ENCODE measurements at regions not wholly inside any gene's neighbourhood (a gene's known extent, or its start where the extent isn't known, plus 50 kb on each side); places are given as distances from the start of the nearest gene placed in this dataset.
A peak's percentile ranks its signal among the peaks of the same experiment; 100 is the strongest.
"Not testable (repeated sequence)": the region's sequence is repeated elsewhere in the genome, so short reads cannot be mapped to it uniquely, and the experiment has no call there.

DNA sequence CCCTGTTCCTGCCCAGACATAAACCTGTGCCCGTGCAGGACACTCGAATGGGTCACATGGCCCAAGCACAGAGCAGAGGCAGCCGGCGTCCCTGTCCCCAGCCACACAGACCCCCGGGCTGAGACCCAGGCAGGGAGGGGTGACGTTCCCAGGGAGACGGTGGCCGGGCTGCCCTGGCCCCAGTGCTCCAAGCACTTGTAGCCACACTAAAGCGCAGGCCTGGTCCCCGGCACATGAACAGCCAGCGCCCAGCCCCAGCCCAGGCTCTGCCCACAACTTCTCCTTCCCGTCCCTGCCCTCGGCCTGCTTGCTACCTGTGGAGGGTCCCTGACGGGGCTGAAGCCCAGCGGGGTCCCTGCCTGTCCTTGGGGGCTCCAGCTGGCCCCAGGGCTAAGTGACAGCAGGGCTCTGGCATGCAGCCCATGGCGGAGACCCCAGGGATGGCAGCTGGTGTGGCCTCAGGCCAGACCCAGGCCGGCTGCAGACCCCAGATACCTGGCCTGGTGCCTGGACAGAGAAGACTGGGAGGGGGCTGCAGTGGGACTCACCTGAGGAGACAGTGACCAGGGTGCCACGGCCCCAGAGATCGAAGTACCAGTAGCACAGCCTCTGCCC is 338.4 kb downstream of the TMEM121 start:
- DNase-seq: no peak

DNA sequence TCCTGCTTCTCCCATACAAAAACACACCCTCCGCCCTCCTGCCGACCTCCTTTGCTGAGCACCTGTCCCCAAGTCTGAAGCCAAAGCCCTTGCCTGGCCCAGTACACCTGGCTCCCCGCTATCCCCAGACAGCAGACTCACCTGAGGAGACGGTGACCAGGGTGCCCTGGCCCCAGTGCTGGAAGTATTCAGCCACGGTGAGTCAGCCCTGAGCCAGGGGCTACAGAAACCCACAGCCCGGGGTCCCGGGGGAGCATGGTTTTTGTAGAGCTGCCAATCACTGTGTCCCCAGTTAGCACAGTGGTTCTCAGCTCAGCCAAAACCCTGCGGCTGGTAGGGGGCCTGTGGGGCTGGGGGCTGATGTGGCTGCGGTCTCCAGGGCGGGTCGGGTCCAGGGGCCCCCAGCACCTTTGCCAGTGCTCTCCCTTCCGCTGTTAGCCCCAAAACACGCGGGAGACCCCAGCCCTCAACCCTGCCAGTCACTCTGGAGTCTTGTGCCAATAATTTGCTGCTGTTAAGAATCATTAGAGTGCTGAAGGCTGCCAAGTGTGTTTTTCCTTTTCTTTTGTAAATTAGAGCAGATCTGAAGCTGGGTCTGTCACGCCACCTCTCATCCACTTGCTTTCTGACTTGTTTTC is 339.0 kb downstream of the TMEM121 start:
- DNase-seq: no peak

DNA sequence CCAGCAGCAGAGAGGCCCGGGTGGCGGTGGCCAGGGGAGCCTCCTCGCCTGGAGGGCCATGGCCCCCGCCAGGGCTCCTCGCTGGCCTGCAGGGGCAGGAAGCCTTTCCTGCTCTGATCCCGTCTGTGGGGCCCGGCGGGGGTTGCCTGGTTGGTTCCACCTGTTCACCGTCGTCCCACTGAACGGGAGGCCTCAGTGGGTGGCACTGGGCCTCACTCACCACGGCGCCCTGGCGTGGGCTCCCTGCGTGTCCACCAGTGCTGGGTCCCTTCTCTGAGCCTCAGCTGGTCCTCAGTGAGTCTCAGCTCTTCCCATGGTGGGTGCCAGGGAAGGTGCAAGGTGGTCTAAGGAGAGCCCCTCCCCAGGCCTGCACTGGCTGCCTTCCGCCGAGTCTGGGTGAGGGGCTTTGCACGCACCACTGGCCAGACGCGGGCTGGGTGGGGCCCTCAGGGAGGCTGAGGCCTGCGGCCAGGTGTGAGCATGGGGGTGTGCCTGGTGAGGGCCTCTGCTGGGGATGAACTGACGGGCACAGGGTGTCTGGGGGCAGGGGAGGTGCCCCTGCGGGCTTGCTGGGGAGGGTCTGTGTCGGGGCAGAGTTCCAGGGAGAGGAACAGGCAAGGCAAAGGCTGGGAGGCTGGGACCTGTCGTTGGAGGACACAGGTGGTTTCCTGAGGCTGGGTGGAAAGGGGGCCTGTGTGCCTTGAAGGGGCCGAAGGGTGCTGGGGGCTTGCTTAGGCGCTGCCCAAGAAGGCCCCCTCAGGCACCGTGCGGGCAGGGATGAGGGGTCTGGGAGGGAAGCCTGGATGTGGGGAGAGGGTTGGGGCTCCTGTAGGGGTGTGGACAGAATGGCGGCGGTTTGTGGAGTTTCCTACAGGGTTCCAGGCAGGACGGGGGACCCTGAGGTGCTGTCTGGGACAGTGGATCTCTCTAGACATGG is 339.8 kb downstream of the TMEM121 start:
- no peak for DNase-seq

DNA sequence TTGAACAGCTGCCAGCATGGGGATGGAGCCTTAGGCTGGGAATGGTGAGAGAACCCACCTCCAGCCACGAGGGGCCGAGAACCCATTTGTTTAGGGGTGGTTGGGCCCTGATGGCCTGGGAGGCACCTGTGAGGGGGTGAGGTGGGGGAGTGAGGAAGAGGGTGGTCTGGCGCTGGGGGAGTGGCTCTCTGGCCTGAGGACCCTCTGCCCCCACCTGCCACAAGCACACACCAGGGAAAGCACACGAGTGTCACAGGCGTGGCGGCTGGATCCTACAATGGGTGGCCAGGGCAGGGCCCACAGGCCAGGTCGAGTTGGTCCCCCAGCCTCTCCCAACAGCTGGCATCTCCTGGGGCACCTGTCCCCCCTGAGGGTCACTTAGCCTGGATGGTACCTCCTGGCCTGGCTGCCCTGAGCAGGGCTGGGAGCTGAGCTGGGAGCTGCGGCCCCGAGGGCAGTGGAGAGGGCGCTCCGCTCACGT is 340.5 kb downstream of the TMEM121 start:
- no peak for DNase-seq

DNA sequence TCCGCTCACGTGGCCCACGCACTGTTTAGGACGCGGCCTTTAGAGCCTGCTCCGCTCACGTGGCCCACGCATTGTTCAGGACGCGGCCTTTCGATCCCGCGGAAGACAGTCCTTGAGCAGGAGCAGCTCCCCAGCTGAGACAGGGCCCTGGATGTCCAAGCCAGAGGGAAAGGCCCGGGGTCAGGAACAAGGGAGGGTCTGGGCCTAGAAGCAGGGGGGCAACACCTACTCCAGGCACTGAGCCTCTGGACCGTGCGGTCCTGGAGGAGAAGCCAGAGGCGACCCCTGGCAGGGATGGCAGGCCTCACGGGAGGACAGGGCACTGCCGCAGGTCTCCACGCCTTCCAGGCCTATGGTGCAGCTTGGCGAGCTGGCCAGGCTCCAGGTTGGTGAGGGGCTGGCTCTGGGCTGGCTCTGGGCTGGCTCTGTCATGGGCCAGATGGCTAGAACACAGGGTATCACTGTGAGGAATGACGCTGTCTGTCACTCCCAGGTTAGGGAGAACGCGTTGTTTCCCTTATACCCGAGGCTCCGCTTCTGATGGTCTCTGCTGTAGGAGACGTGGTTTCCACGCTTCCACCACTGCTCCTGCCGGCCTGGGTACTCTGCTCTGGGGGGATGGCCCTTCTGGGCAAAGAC is 341.7 kb downstream of the TMEM121 start:
- no peak for DNase-seq

DNA sequence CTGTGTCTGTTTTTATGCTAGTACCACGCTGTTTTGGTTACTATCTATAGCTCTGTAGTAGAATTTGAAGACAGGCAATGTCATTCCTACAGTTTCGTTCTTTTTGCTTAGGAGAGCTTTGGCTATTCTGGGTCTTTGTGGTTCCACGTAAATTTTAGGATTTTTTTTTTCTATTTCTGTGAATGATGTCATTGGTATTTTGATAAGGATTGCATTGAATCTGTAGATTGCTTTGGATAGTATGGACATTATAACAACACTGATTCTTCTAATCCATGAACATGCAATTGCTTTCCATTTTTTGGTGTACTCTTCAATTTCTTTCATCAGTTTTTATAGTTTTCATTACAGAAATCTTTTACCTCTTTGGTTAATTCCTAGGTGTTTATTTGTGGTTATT is 345.2 kb downstream of the TMEM121 start:
- no peak for DNase-seq

DNA sequence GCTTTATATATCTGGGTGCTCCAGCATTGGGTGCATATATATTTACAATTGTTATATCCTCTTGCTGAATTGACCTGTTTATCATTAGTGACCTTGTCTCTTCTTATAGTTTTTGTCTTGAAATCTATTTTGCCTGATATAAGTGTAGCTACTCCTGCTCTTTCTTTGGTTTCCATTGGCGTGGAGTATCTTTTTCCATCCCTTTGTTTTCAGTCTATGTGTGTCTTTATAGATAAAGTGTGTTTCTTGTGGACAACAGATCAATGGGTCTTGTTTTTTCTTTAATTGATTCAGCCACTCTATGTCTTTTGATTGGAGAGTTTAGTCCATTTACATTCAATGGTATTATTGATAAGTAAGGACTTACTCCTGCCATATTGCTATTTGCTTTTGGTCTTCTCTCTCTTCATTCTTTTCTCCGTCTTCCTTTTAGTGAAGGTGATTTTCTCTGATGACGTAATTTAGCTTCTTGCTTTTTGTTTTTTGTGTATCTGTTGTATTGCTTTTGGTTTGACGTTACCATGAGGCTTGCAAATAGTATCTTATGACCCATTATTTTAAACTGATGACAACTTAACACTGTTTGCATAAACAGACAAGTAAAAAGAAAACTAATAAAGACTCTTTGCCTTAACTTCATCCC is 347.6 kb downstream of the TMEM121 start:
- no peak for DNase-seq

DNA sequence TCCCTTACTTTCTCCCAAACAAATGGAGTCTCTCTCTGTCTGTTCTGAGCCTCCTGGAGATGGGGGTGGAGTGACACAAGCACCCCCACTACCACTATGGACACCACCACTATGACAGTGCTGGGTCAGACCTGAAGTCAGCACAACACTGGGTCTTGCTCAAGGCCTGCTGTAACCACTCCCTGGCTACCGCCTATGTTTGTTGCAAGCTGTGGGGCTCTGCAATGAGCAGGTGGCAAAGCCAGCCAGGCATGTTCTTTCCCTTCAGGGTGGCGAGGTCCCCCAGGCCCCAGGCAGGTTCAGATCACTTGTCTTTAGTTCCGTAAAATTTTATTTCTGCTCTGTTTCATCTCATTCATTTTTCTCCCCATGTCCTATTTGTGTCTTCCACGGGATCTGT is 349.8 kb downstream of the TMEM121 start:
- no peak for DNase-seq

DNA sequence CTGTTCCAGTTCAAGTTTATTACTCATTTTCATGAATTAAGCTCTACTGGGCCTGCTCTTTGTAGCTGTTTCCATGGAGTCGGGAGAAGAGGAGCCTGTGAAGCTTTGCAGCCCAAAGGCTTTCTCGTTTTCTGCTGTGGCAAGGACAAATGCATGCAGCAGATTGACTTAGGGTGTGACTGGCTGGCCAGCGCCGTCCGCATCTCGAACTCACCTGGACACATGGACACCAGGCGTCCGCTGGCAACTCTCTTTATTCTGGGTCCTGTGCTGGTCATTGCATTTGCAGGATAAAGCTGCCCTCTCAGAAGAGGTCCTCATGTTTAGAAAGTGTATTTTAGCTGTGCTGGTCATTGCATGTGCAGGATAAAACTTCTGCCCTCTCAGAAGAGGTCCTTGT is 350.4 kb downstream of the TMEM121 start:
- no peak for DNase-seq

DNA sequence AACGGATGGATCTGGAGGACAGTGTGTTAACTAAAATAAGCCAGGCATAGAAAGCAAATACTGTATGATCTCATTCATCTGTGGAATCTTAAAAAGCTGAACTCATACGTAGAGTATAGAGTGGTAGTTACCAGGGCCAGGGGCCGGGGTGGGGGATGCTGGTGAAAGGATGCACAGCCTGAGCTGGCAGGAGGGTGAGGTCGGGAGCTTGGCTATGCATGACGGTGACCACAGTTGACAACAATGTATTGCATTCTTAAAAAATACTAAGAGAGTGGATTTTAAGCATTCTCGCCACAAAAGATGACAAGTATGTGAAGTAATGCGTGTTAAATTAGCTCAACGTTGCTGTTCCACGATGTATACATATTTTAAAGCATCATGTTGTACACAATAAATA is 351.3 kb downstream of the TMEM121 start:
- DNase-seq: no peak

DNA sequence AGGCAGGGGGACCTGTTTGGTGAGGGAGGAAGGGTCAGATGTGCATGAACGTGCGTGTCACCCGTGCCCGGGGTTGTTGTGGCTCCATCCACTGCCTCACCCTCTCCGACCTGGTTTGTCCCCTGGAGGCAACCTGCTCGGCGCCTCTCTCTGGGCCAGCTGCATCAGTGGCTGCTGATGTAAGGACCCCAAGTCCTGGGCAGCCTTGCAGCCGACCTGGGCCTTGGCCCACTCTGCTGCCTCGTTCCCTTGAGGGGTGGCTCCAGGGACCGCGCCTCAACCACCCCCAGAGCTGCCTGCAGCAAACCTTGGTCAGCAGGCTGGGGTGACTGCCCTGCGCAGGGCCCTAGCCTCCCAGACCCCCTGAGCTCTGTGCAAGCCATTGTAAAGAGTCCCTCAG is 351.7 kb downstream of the TMEM121 start:
- DNase-seq: peak; percentile 5

DNA sequence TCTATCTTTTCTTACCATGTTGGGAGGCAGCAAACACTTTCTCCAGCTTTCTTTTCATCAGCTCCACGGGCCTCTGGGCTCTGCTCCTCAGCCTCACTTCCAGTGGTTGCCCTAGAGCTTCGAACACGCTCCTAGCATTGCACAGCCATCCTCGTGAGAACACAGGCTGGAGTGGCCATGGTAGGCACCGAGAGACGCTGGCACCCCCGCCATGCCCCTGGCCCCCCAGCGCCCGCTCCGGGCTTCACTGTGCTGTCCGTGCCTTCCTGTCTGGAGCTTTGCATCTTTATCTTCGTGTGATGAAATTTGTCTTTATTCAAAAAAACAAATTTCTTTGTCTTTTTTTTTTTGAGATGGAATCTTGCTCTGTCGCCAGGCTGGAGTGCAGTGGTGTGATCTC is 352.2 kb downstream of the TMEM121 start:
- DNase-seq: peak; percentile 1

DNA sequence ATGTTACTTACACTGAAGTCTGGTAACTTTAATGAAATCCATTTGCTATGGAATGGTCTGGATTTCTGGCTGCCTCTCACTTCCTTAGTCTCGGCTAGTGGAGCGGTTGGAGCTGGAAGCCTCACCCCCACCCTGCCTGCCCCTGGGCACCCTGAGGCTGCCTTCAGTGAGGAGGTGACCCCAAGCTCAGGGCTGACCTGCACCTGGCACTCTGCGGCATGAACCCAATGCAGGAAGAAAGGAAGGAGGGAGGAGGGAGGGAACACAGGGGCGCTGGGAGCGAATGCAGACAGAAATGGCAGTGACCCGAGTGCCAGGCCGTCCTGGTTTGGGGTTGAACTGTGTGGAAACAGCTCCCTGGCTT is 353.1 kb downstream of the TMEM121 start:
- DNase-seq: peak; percentile 15

DNA sequence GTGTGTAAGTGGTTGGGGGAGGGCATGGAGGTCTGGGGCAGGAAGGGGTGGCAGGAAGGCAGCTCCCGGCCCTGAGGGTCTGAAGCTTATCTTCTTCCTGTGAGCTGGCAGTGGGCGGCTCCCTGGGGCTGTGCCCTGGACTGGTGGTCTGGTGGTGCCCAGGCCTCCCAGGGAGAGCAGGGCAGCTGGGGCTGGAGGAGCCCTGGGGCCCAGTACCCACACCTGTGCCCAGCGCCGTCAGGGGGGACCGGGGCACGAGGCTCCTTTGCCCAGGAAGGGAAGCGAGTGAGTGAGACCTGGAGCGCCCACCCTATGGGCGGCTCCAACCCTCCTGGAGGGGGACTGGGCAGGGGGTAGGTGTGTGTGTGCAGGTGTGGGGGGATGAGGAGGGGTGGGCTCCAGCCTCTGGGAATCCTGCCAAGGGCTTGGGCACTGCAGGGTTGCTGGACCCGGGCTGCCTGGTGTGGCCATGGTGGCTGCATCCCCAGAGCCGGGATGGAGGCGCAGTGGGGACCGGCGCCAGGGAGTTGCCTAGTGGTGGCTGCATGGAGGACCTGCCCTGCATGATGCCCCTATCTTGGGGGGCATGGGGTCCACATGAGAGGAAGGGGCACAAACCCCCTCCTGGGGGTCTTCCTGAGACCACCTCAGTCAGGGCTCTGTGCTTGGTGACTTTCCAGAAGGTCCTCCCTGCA is 353.6 kb downstream of the TMEM121 start:
- peak; percentile 6 for DNase-seq

DNA sequence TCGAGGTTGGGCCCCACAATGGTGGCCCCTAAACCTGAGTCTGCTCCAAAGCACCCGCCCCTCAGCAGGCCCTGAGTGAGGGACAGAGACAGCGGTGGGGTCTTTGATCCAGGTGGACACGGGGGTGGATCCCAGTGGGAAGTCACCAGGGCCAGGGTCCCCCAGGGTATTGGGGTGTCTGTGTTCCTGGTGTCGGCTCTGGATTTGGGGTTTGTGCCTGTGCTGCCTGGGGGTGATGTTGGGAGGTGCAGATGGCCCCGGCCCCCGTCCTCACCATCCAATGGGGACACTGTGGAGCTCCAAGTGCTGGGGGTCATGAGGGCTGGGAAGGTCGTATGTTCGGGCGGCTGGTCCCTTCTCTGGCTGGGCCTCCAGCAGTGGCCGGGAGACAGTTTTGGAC is 354.2 kb downstream of the TMEM121 start:
- DNase-seq: no peak

DNA sequence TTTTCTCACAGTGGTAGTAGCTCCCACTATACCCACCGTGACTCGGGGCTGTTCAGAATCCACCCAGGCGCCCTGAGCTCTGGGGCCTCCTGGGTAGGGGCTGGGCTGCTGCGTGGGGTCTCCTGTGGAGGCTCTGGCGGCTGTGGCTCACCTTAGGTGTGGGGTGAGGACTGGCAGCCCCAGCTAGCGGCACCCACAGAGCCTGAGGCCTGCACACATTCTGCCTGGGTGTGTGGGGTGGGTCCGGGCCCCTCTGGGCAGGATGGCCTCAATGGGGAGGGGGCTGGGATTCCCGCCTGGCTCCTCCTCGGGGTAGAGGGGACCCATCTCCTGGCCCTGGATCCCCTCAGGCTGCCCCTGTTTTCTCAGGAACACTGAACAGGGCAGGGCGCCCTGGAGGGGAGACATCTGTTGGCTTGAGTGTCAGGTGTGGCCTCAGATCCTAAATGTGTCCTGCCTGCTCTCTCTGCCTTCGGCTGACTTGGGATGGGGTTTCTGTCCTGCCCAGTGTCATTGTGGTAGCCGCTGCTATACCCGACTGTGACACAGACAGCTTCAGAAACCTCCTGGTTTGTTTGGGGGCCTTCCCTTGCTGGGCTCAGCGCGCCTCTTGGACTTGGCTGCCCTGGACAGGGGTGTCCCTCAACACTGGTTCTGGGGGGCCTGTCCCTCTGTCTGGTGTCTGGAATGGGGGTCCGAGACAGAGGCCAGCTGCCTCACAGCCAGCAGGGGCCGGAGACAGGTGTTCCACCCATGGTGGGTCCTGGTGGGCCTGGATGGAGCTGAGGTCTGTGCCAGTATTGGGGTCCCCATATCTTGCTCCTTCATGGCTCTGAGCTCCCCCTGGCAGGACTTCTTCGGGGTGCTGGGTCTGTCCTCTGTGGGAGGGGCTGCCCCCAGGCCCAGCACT is 354.9 kb downstream of the TMEM121 start:
- no peak for DNase-seq

DNA sequence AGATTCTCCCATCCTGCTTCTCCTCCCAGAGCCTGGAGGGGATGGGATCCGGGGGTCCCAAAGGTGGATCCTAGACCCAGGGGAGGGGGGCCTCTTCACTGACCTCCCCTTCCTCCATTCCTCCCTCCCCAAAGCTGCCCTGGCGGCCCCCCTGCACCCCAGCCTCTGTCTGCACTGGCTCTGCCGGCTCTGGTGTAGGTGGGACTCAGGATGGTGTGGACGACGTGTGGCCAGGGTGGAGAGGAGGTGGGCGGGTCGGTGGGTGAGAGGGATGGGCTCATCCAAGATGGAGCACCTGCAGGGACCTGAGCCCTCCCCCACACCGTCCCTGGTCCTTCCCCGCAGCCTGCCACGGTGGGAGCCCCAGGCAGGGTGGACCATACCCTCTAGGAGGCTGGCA is 355.6 kb downstream of the TMEM121 start:
- not testable (repeated sequence) for DNase-seq

DNA sequence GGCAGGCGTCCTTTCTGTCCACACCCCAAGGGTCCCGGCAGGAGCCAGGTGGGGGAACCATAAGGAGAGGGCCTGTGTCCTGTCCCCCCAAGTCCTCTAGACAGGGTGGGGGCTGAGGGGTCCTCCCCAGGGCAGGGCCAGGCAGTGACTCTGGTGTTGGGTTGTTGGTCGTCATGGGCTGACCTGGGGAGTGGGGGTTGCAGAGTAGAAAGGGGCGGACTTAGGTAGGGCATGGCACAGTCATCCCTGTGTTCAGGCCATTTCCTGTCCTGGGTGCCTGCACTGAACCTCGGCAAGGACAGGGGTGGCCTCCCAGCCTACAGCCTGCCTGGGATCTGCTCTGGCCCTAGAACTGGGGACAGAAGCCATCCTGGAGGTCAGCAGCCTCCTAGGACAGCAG is 356.2 kb downstream of the TMEM121 start:
- no peak for DNase-seq

DNA sequence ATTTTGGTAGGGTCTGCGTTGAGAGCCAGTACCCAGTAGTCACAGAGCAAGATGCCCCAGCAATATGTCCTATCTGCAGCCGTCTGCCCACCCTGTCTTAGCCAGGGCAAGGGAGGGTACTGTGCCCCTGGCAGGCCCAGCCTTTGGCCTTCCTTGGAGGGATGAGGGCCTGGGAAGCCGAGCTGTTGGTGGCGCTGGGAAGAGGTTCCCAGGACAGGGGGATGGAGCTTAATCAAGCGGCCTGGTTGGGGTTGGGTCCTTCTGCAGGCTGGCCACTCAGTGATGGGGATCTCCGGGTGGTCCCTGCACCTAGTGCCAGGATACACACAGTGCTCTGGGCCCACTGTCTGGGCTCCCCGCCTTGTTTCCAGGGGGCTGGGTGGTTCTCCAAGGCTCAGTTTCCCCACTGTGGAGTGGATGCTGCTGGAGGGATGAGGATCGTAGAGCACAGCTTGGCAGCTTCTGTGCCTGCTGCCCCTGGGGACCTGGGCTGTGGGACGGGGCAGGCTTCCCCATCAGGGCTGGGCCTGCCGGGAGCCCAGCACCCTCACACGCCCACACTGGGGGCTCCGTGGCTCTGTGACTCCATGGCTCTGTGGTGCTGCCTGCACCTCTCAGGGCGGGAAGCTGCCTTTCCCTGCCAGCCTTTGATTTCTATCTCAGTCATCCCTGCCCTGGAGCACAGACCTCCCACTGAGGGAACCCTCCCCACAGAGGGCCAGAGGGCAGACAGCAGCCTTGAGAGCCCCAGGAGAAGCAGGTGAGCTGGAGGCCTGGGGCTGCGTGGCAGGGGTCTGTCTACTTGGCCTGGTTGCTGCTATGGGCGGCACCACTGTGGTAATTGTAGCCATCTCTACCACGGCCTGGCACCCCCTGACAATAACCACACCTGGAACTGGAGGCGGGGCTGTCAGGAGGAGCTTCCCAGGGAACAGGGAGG is 357.0 kb downstream of the TMEM121 start:
- DNase-seq: no peak
